ENCODE measurements at regions not wholly inside any gene's neighbourhood (a gene's known extent, or its start where the extent isn't known, plus 50 kb on each side); places are given as distances from the start of the nearest gene placed in this dataset.
A peak's percentile ranks its signal among the peaks of the same experiment; 100 is the strongest.
"Not testable (repeated sequence)": the region's sequence is repeated elsewhere in the genome, so short reads cannot be mapped to it uniquely, and the experiment has no call there.

- Histone ChIP-seq H3K4me1 (ENCODE audit: control insufficient read depth, insufficient read depth, low read length) (no peaks in the 10 kb centered on the region), H3K27ac (ENCODE audit: low read length) (no peak overlapping the region), H3K36me3 (ENCODE audit: control insufficient read depth, insufficient read depth, low read length) (no peaks in the 10 kb centered on the region), H3K9me3 (replicated peaks; ENCODE audit: control insufficient read depth, low read depth, low read length) (no peaks in the 10 kb centered on the region), H3K4me3 (ENCODE audit: low read length) (no peak overlapping the region), H3K27me3 (ENCODE audit: control insufficient read depth, insufficient read depth, low read length) (no peaks in the 10 kb centered on the region)
- no peak for DNase-seq
- 80% methylated on average over 1 of the region's 1 CpG for WGBS (ENCODE audit: insufficient coverage)
Observed at GRCh38 chr5:38154615-38155204, 103.6 kb upstream of the EGFLAM start.

DNA sequence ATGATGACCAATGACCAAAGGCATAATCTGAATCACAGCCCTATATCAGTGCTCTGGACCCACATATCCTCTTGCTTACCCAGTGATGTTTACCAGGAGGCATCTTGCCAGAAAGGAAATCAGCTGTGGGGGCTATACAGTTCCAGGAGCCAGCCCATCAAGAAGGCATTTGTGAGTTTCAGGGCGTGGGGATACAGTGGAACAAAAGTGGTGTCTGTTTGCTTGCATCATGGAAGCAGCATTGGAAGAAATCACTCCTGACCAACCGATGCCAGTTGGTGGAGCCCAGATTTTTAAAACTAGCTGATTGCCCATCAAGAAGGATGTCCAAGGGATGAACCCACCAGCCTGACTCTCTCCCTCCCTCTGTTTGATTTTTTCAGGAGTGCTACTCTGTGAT lies 106.5 kb upstream of the EGFLAM start:
- no peaks in the 10 kb centered on the region for H3K9me3 ChIP-seq (replicated peaks; ENCODE audit: control insufficient read depth, low read depth, low read length)
- no peaks in the 10 kb centered on the region for H3K4me1 ChIP-seq (ENCODE audit: control insufficient read depth, insufficient read depth, low read length)
- no peaks in the 10 kb centered on the region for H3K27me3 ChIP-seq (ENCODE audit: control insufficient read depth, insufficient read depth, low read length)
- WGBS (ENCODE audit: insufficient coverage), result 50% methylated on average over 1 of the region's 2 CpGs
- no peak overlapping the region for H3K27ac ChIP-seq (ENCODE audit: low read length)
- H3K36me3 ChIP-seq (ENCODE audit: control insufficient read depth, insufficient read depth, low read length), result no peaks in the 10 kb centered on the region
- H3K4me3 ChIP-seq (ENCODE audit: low read length), result no peak overlapping the region
- no peak for DNase-seq

DNA sequence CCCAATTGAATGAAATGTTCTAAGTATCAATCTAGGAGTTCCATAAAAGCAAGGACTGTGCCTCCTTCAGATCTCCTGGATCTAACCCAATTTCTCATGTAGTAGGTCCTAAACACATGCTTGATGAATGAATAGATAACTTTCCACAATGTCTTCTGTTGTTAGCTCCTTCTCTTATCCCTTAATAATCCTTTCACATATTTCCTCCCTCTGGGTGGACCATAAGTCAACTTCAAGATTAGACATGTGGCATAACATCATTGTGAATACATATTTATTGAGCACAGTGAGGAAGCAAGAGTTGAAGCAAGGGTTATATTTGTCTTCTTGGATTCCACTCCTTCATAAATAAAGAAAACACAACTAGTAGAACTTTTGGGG lies 108.6 kb upstream of the EGFLAM start:
- Histone ChIP-seq H3K4me3 (ENCODE audit: low read length) (no peak overlapping the region), H3K27me3 (ENCODE audit: control insufficient read depth, insufficient read depth, low read length) (no peaks in the 10 kb centered on the region), H3K9me3 (replicated peaks; ENCODE audit: control insufficient read depth, low read depth, low read length) (no peaks in the 10 kb centered on the region), H3K27ac (ENCODE audit: low read length) (no peak overlapping the region), H3K4me1 (ENCODE audit: control insufficient read depth, insufficient read depth, low read length) (no peaks in the 10 kb centered on the region), H3K36me3 (ENCODE audit: control insufficient read depth, insufficient read depth, low read length) (no peaks in the 10 kb centered on the region)
- DNase-seq, result no peak

GRCh38 chr5:38148021-38148625 lies 110.2 kb upstream of the EGFLAM start:
- no peak overlapping the region for H3K27ac ChIP-seq (ENCODE audit: low read length)
- no peaks in the 10 kb centered on the region for H3K36me3 ChIP-seq (ENCODE audit: control insufficient read depth, insufficient read depth, low read length)
- no peaks in the 10 kb centered on the region for H3K4me1 ChIP-seq (ENCODE audit: control insufficient read depth, insufficient read depth, low read length)
- H3K4me3 ChIP-seq (ENCODE audit: low read length), result no peak overlapping the region
- DNase-seq, result no peak
- no peaks in the 10 kb centered on the region for H3K27me3 ChIP-seq (ENCODE audit: control insufficient read depth, insufficient read depth, low read length)
- no peaks in the 10 kb centered on the region for H3K9me3 ChIP-seq (replicated peaks; ENCODE audit: control insufficient read depth, low read depth, low read length)
- WGBS (ENCODE audit: insufficient coverage), result 87% methylated on average over 5 of the region's 10 CpGs

DNA sequence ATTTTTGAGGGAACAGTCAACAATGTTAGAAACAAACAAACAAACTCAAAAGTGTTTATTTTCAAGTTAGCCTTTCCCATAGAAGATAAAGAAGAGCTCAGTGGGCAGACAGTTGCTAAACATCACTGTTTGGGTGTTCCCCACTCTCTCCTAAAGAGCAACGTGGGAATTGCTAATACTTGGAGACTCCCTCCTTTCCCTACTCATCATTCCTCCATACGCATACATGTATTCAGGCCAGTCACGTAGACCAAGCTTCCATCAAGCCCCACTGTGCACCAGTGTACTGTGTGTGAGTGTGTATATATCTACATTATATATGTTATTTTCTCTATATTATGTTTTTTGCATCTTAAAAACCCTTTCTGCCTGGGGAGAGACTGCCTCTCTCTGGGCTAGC lies 115.0 kb upstream of the EGFLAM start:
- Histone ChIP-seq H3K27ac (ENCODE audit: low read length) (no peak overlapping the region), H3K4me3 (ENCODE audit: low read length) (no peak overlapping the region), H3K4me1 (ENCODE audit: control insufficient read depth, insufficient read depth, low read length) (no peaks in the 10 kb centered on the region), H3K9me3 (replicated peaks; ENCODE audit: control insufficient read depth, low read depth, low read length) (no peaks in the 10 kb centered on the region), H3K36me3 (ENCODE audit: control insufficient read depth, insufficient read depth, low read length) (no peaks in the 10 kb centered on the region), H3K27me3 (ENCODE audit: control insufficient read depth, insufficient read depth, low read length) (no peaks in the 10 kb centered on the region)
- DNase-seq, result no peak
- no CpG with 5 or more reads among the region's 3 CpGs for WGBS (ENCODE audit: insufficient coverage)

DNA sequence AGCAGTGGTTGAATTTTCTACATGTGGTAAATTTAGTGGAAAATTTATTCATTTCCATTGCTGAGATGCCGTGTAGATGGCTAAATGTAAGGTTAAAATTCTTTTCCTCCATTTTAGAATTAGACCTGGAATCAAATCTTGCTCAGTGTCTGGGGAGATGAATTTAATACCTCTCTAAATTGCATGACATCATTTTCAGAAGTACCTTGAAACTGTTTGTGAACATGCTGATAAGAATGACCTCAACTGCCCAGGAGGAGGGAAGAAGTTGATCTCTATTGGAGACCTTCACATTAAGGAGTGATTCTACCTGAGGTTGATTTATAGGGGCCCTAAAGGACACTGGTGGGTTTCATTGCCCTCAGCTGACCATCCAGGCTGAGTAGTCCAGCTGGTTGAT lies 116.7 kb upstream of the EGFLAM start:
- no peak for DNase-seq
- Histone ChIP-seq H3K4me1 (ENCODE audit: control insufficient read depth, insufficient read depth, low read length) (no peaks in the 10 kb centered on the region), H3K9me3 (replicated peaks; ENCODE audit: control insufficient read depth, low read depth, low read length) (no peaks in the 10 kb centered on the region), H3K36me3 (ENCODE audit: control insufficient read depth, insufficient read depth, low read length) (no peaks in the 10 kb centered on the region), H3K27me3 (ENCODE audit: control insufficient read depth, insufficient read depth, low read length) (no peaks in the 10 kb centered on the region), H3K27ac (ENCODE audit: low read length) (no peak overlapping the region), H3K4me3 (ENCODE audit: low read length) (no peak overlapping the region)
- WGBS (ENCODE audit: insufficient coverage), result no CpG with 5 or more reads among the region's 1 CpG

- Histone ChIP-seq H3K4me1 (ENCODE audit: control insufficient read depth, insufficient read depth, low read length) (peaks cover 2% of the 10 kb centered on the region), H3K9me3 (replicated peaks; ENCODE audit: control insufficient read depth, low read depth, low read length) (no peaks in the 10 kb centered on the region), H3K27me3 (ENCODE audit: control insufficient read depth, insufficient read depth, low read length) (no peaks in the 10 kb centered on the region), H3K4me3 (ENCODE audit: low read length) (no peak overlapping the region), H3K27ac (ENCODE audit: low read length) (no peak overlapping the region), H3K36me3 (ENCODE audit: control insufficient read depth, insufficient read depth, low read length) (no peaks in the 10 kb centered on the region)
- DNase-seq, result peak; percentile 27
- WGBS (ENCODE audit: insufficient coverage), result 31% methylated on average over 3 of the region's 5 CpGs
Observed at GRCh38 chr5:38138574-38138973, 119.8 kb upstream of the EGFLAM start.

GRCh38 chr5:38135486-38136039 lies 122.8 kb upstream of the EGFLAM start:
- H3K27me3 ChIP-seq (ENCODE audit: control insufficient read depth, insufficient read depth, low read length), result no peaks in the 10 kb centered on the region
- H3K9me3 ChIP-seq (replicated peaks; ENCODE audit: control insufficient read depth, low read depth, low read length), result no peaks in the 10 kb centered on the region
- no peak for DNase-seq
- no peak overlapping the region for H3K4me3 ChIP-seq (ENCODE audit: low read length)
- no peak overlapping the region for H3K27ac ChIP-seq (ENCODE audit: low read length)
- WGBS (ENCODE audit: insufficient coverage), result 71% methylated on average over 5 of the region's 9 CpGs
- peaks cover 2% of the 10 kb centered on the region for H3K4me1 ChIP-seq (ENCODE audit: control insufficient read depth, insufficient read depth, low read length)
- H3K36me3 ChIP-seq (ENCODE audit: control insufficient read depth, insufficient read depth, low read length), result no peaks in the 10 kb centered on the region

- no peaks in the 10 kb centered on the region for H3K36me3 ChIP-seq (ENCODE audit: control insufficient read depth, insufficient read depth, low read length)
- H3K4me3 ChIP-seq (ENCODE audit: low read length), result no peak overlapping the region
- peak; percentile 59 for DNase-seq
- H3K27me3 ChIP-seq (ENCODE audit: control insufficient read depth, insufficient read depth, low read length), result no peaks in the 10 kb centered on the region
- 35% methylated on average over 19 of the region's 19 CpGs for WGBS (ENCODE audit: insufficient coverage)
- peaks cover 2% of the 10 kb centered on the region for H3K4me1 ChIP-seq (ENCODE audit: control insufficient read depth, insufficient read depth, low read length)
- no peaks in the 10 kb centered on the region for H3K9me3 ChIP-seq (replicated peaks; ENCODE audit: control insufficient read depth, low read depth, low read length)
- no peak overlapping the region for H3K27ac ChIP-seq (ENCODE audit: low read length)
Observed at GRCh38 chr5:38134810-38135209, 123.5 kb upstream of the EGFLAM start.

DNA sequence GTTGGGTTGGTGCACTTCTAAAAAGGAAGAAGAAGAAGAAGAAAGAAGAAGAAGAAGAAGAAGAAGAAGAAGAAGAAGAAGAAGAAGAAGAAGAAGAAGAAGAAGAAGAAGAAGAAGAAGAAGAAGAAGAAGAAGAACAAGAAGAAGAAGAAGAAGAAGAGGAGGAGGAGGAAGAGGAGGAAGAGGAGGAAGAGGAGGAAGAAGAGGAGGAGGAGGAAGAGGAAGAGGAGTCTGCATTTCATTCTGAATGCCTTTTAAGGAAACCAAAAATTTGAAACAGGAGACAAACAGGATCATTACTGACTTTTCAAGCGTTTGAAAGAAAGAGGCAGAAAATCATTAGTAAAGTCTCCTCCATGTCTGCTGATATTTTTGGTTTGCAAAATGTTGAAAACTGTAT lies 124.1 kb upstream of the EGFLAM start:
- H3K4me3 ChIP-seq (ENCODE audit: low read length); DNase-seq; H3K27me3 ChIP-seq (ENCODE audit: control insufficient read depth, insufficient read depth, low read length); H3K36me3 ChIP-seq (ENCODE audit: control insufficient read depth, insufficient read depth, low read length); H3K9me3 ChIP-seq (replicated peaks; ENCODE audit: control insufficient read depth, low read depth, low read length); H3K4me1 ChIP-seq (ENCODE audit: control insufficient read depth, insufficient read depth, low read length); H3K27ac ChIP-seq (ENCODE audit: low read length): not testable (repeated sequence)
- WGBS (ENCODE audit: insufficient coverage), result no CpG with 5 or more reads among the region's 1 CpG

DNA sequence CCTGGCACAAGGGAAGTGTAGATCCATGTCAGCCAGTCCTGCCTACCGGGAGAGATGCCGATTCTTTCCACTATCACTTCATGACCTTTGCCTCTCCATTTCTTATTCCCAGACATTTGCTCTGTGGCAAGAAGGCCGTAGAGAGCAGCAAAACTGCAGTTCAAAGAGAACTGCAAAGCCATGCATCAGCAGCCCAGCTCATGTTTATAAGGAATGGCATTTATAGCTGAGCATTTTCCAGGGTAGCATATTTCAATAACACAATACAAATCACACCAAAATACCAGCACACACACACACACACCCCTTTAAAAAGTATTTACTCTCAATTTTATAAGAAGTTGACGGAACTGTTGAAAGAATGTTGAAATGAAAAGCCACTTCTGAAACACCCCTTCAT lies 126.7 kb upstream of the EGFLAM start:
- 0% methylated on average over 2 of the region's 4 CpGs for WGBS (ENCODE audit: insufficient coverage)
- no peak overlapping the region for H3K4me3 ChIP-seq (ENCODE audit: low read length)
- no peaks in the 10 kb centered on the region for H3K27me3 ChIP-seq (ENCODE audit: control insufficient read depth, insufficient read depth, low read length)
- H3K9me3 ChIP-seq (replicated peaks; ENCODE audit: control insufficient read depth, low read depth, low read length), result no peaks in the 10 kb centered on the region
- no peaks in the 10 kb centered on the region for H3K36me3 ChIP-seq (ENCODE audit: control insufficient read depth, insufficient read depth, low read length)
- H3K4me1 ChIP-seq (ENCODE audit: control insufficient read depth, insufficient read depth, low read length), result peaks cover 2% of the 10 kb centered on the region
- no peak overlapping the region for H3K27ac ChIP-seq (ENCODE audit: low read length)
- no peak for DNase-seq

Data from muscle of leg (tissue), 3 donors.